ENCODE measurements at regions not wholly inside any gene's neighbourhood (a gene's known extent, or its start where the extent isn't known, plus 50 kb on each side); places are given as distances from the start of the nearest gene placed in this dataset.

DNA sequence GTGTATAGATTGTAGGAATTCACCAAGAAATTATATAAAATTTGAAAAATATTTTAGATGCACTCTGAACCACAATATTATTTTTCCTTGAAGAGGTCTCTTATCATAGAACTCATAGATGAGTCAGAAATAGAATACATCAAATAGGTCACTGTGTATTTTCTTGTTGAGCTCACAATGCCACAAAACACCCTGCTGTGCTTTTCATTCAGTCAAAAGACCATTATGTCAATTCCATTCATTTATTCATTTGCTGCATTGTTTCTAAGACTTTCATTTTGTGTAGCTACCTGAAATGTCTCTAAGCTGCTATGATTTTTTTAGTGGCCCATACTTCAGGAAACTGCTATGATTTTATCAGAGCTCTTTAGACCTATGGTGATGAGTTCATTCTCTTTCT is 231.9 kb upstream of the AVPR1A start:
- TF ChIP-seq EZH2 (IDR thresholded peaks at IDR 0.05; ENCODE audit: borderline replicate concordance, insufficient read depth, low read length, poor library complexity, severe bottlenecking) (no peak), POLR2AphosphoS5 (IDR thresholded peaks at IDR 0.05) (no peak), MXI1 (conservative IDR thresholded peaks at IDR 0.05; ENCODE audit: poor library complexity, severe bottlenecking) (no peak), TAF1 (IDR thresholded peaks at IDR 0.05; ENCODE audit: low read depth) (no peak), RAD21 (conservative IDR thresholded peaks at IDR 0.05) (no peak), SMC3 (conservative IDR thresholded peaks at IDR 0.05; ENCODE audit: poor library complexity) (no peak), EP300 (conservative IDR thresholded peaks at IDR 0.05; ENCODE audit: poor library complexity, severe bottlenecking) (no peak)
- TF ChIP-seq, protein P1, sequence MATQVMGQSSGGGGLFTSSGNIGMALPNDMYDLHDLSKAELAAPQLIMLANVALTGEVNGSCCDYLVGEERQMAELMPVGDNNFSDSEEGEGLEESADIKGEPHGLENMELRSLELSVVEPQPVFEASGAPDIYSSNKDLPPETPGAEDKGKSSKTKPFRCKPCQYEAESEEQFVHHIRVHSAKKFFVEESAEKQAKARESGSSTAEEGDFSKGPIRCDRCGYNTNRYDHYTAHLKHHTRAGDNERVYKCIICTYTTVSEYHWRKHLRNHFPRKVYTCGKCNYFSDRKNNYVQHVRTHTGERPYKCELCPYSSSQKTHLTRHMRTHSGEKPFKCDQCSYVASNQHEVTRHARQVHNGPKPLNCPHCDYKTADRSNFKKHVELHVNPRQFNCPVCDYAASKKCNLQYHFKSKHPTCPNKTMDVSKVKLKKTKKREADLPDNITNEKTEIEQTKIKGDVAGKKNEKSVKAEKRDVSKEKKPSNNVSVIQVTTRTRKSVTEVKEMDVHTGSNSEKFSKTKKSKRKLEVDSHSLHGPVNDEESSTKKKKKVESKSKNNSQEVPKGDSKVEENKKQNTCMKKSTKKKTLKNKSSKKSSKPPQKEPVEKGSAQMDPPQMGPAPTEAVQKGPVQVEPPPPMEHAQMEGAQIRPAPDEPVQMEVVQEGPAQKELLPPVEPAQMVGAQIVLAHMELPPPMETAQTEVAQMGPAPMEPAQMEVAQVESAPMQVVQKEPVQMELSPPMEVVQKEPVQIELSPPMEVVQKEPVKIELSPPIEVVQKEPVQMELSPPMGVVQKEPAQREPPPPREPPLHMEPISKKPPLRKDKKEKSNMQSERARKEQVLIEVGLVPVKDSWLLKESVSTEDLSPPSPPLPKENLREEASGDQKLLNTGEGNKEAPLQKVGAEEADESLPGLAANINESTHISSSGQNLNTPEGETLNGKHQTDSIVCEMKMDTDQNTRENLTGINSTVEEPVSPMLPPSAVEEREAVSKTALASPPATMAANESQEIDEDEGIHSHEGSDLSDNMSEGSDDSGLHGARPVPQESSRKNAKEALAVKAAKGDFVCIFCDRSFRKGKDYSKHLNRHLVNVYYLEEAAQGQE (IDR thresholded peaks at IDR 0.05; ENCODE audit: borderline replicate concordance) = no peak
- TF ChIP-seq, protein P2, sequence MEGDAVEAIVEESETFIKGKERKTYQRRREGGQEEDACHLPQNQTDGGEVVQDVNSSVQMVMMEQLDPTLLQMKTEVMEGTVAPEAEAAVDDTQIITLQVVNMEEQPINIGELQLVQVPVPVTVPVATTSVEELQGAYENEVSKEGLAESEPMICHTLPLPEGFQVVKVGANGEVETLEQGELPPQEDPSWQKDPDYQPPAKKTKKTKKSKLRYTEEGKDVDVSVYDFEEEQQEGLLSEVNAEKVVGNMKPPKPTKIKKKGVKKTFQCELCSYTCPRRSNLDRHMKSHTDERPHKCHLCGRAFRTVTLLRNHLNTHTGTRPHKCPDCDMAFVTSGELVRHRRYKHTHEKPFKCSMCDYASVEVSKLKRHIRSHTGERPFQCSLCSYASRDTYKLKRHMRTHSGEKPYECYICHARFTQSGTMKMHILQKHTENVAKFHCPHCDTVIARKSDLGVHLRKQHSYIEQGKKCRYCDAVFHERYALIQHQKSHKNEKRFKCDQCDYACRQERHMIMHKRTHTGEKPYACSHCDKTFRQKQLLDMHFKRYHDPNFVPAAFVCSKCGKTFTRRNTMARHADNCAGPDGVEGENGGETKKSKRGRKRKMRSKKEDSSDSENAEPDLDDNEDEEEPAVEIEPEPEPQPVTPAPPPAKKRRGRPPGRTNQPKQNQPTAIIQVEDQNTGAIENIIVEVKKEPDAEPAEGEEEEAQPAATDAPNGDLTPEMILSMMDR (IDR thresholded peaks at IDR 0.05; ENCODE audit: poor library complexity, severe bottlenecking) = no peak
- no peaks in the 10 kb centered on the region for H4K20me1 ChIP-seq (ENCODE audit: insufficient read depth)
- no peak overlapping the region for H3K4me3 ChIP-seq (ENCODE audit: low read length)
- no peaks in the 10 kb centered on the region for H3K9me2 ChIP-seq (ENCODE audit: insufficient read depth, low read length)
- H3K4me2 ChIP-seq (ENCODE audit: low read length) = no peak overlapping the region
- no peaks in the 10 kb centered on the region for H3K9me3 ChIP-seq (ENCODE audit: low read length)
- H3K27me3 ChIP-seq (ENCODE audit: insufficient read depth, low read depth, low read length) = no peaks in the 10 kb centered on the region
- H3K27ac ChIP-seq (ENCODE audit: low read length) = no peak overlapping the region
- H2AFZ ChIP-seq (ENCODE audit: low read depth, low read length) = no peak overlapping the region
- no peak overlapping the region for H3K9ac ChIP-seq (ENCODE audit: low read length)
- no peaks in the 10 kb centered on the region for H3K36me3 ChIP-seq (ENCODE audit: insufficient read depth, low read length)
- no peaks in the 10 kb centered on the region for H3K79me2 ChIP-seq (replicated peaks; ENCODE audit: insufficient read depth, low read length)
- H3F3A ChIP-seq (ENCODE audit: insufficient read depth, low read length, poor library complexity, severe bottlenecking) = no peaks in the 10 kb centered on the region

DNA sequence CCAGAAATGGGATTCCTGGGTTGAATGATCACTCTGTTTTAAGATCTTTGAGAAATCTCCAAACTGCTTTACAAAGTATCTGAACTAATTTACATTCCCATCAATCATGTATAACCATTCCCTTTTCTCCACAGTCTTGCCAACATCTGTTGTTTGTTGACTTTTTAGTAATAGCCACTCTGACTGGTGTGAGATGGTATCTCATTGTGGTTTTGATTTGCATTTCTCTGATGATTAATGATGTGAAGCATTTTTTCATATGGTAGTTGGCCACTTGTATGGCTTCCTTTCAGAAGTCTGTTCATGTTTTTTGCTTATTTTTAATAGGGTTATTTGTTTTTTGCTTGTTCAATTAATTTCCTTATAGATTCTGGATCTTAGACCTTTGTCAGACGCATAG is 211.8 kb upstream of the AVPR1A start:
- no peaks in the 10 kb centered on the region for H3K9me3 ChIP-seq (ENCODE audit: low read length)
- H3K79me2 ChIP-seq (replicated peaks; ENCODE audit: insufficient read depth, low read length) = no peaks in the 10 kb centered on the region
- no peaks in the 10 kb centered on the region for H3K27me3 ChIP-seq (ENCODE audit: insufficient read depth, low read depth, low read length)
- H3K4me3 ChIP-seq (ENCODE audit: low read length) = no peak overlapping the region
- H2AFZ ChIP-seq (ENCODE audit: low read depth, low read length) = no peak overlapping the region
- no peak overlapping the region for H3K4me2 ChIP-seq (ENCODE audit: low read length)
- H4K20me1 ChIP-seq (ENCODE audit: insufficient read depth) = no peaks in the 10 kb centered on the region
- H3K36me3 ChIP-seq (ENCODE audit: insufficient read depth, low read length) = no peaks in the 10 kb centered on the region
- TF ChIP-seq RAD21 (conservative IDR thresholded peaks at IDR 0.05) = no peak
- no peak for TF ChIP-seq POLR2AphosphoS5 (IDR thresholded peaks at IDR 0.05)
- no peak for TF ChIP-seq EP300 (conservative IDR thresholded peaks at IDR 0.05; ENCODE audit: poor library complexity, severe bottlenecking)
- TF ChIP-seq MXI1 (conservative IDR thresholded peaks at IDR 0.05; ENCODE audit: poor library complexity, severe bottlenecking) = no peak
- TF ChIP-seq, protein P1 (IDR thresholded peaks at IDR 0.05; ENCODE audit: borderline replicate concordance) = no peak
- H3K27ac ChIP-seq (ENCODE audit: low read length) = no peak overlapping the region
- H3K9me2 ChIP-seq (ENCODE audit: insufficient read depth, low read length) = no peaks in the 10 kb centered on the region
- H3K9ac ChIP-seq (ENCODE audit: low read length) = no peak overlapping the region
- no peaks in the 10 kb centered on the region for H3F3A ChIP-seq (ENCODE audit: insufficient read depth, low read length, poor library complexity, severe bottlenecking)

Measured in neural cell (in vitro differentiated cells).